ENCODE measurements at regions not wholly inside any gene's neighbourhood (a gene's known extent, or its start where the extent isn't known, plus 50 kb on each side); places are given as distances from the start of the nearest gene placed in this dataset.
"Not testable (repeated sequence)": the region's sequence is repeated elsewhere in the genome, so short reads cannot be mapped to it uniquely, and the experiment has no call there.

DNA sequence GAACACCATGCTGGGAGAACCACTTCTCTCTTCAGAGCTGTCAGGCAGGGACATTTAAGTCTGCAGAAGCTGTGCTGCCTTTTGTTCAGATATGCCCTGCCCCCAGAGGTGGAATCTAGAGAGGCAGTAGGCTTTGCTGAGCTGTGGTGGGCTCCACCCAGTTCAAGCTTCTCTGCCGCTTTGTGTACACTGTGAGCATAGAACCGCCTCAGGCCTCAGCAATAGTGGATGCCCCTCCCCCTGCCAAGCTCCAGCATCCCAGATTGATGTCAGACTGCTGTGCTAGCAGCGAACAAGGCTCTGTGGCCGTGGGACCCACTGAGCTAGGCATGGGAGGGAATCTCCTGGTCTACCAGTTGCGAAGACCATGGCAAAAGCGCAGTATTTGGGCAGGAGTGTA, 121.6 kb downstream of the NFKBIZ start:
- Histone ChIP-seq H3K36me3 (ENCODE audit: control insufficient read depth in 3 of 3, insufficient read depth in 3 of 3, low read length in 3 of 3) (no peaks in the 10 kb centered on the region), H3K4me1 (ENCODE audit: control insufficient read depth in 3 of 3, insufficient read depth in 3 of 3, low read length in 3 of 3) (no peaks in the 10 kb centered on the region), H3K9ac (ENCODE audit: low read depth in 1 of 3, low read length in 3 of 3) (no peak overlapping the region), H3K4me3 (ENCODE audit: low read length in 3 of 3) (no peak overlapping the region), H3K27ac (ENCODE audit: low read depth, low read length) (no peak overlapping the region), H3K27me3 (ENCODE audit: control insufficient read depth in 3 of 3, insufficient read depth in 3 of 3, low read length in 3 of 3) (no peaks in the 10 kb centered on the region), H3K9me3 (ENCODE audit: control insufficient read depth in 3 of 3, low read length in 3 of 3) (no peaks in the 10 kb centered on the region)

GRCh38 chr3:101972430-101973162, 123.3 kb downstream of the NFKBIZ start:
- Histone ChIP-seq H3K4me1 (ENCODE audit: control insufficient read depth in 3 of 3, insufficient read depth in 3 of 3, low read length in 3 of 3) (no peaks in the 10 kb centered on the region), H3K27me3 (ENCODE audit: control insufficient read depth in 3 of 3, insufficient read depth in 3 of 3, low read length in 3 of 3) (no peaks in the 10 kb centered on the region), H3K36me3 (ENCODE audit: control insufficient read depth in 3 of 3, insufficient read depth in 3 of 3, low read length in 3 of 3) (no peaks in the 10 kb centered on the region), H3K9me3 (ENCODE audit: control insufficient read depth in 3 of 3, low read length in 3 of 3) (no peaks in the 10 kb centered on the region), H3K27ac (ENCODE audit: low read depth, low read length) (no peak overlapping the region), H3K4me3 (ENCODE audit: low read length in 3 of 3) (no peak overlapping the region), H3K9ac (ENCODE audit: low read depth in 1 of 3, low read length in 3 of 3) (no peak overlapping the region)

DNA sequence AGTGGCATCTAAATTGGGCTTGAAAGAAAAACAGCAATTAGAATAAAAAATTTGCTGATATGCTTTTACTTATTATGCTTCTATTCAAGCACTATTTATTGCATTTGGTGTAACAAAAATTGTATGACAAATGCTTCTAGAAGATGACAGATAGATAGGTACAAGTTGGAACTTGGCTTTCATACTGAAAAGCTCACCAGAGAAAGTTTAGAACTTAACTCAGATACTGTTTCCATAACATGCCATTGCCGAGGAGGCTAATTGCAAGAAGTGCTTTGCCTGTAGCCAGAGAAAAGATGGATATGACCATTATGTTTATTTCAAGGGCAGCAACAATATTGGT, 123.8 kb downstream of the NFKBIZ start:
- Histone ChIP-seq H3K27me3 (ENCODE audit: control insufficient read depth in 3 of 3, insufficient read depth in 3 of 3, low read length in 3 of 3) (no peaks in the 10 kb centered on the region), H3K36me3 (ENCODE audit: control insufficient read depth in 3 of 3, insufficient read depth in 3 of 3, low read length in 3 of 3) (no peaks in the 10 kb centered on the region), H3K9me3 (ENCODE audit: control insufficient read depth in 3 of 3, low read length in 3 of 3) (no peaks in the 10 kb centered on the region), H3K4me1 (ENCODE audit: control insufficient read depth in 3 of 3, insufficient read depth in 3 of 3, low read length in 3 of 3) (no peaks in the 10 kb centered on the region), H3K27ac (ENCODE audit: low read depth, low read length) (no peak overlapping the region), H3K9ac (ENCODE audit: low read depth in 1 of 3, low read length in 3 of 3) (no peak overlapping the region), H3K4me3 (ENCODE audit: low read length in 3 of 3) (no peak overlapping the region)

GRCh38 chr3:101975415-101975814, 126.1 kb downstream of the NFKBIZ start:
- not testable (repeated sequence) for H3K27ac ChIP-seq (ENCODE audit: low read depth, low read length); H3K4me3 ChIP-seq (ENCODE audit: low read length in 3 of 3); H3K27me3 ChIP-seq (ENCODE audit: control insufficient read depth in 3 of 3, insufficient read depth in 3 of 3, low read length in 3 of 3); H3K4me1 ChIP-seq (ENCODE audit: control insufficient read depth in 3 of 3, insufficient read depth in 3 of 3, low read length in 3 of 3); H3K9me3 ChIP-seq (ENCODE audit: control insufficient read depth in 3 of 3, low read length in 3 of 3); H3K9ac ChIP-seq (ENCODE audit: low read depth in 1 of 3, low read length in 3 of 3); H3K36me3 ChIP-seq (ENCODE audit: control insufficient read depth in 3 of 3, insufficient read depth in 3 of 3, low read length in 3 of 3)

- H3K27me3 ChIP-seq (ENCODE audit: control insufficient read depth in 3 of 3, insufficient read depth in 3 of 3, low read length in 3 of 3), result no peaks in the 10 kb centered on the region
- H3K4me3 ChIP-seq (ENCODE audit: low read length in 3 of 3), result no peak overlapping the region
- no peaks in the 10 kb centered on the region for H3K36me3 ChIP-seq (ENCODE audit: control insufficient read depth in 3 of 3, insufficient read depth in 3 of 3, low read length in 3 of 3)
- H3K9ac ChIP-seq (ENCODE audit: low read depth in 1 of 3, low read length in 3 of 3), result no peak overlapping the region
- no peaks in the 10 kb centered on the region for H3K9me3 ChIP-seq (ENCODE audit: control insufficient read depth in 3 of 3, low read length in 3 of 3)
- H3K4me1 ChIP-seq (ENCODE audit: control insufficient read depth in 3 of 3, insufficient read depth in 3 of 3, low read length in 3 of 3), result no peaks in the 10 kb centered on the region
- H3K27ac ChIP-seq (ENCODE audit: low read depth, low read length), result no peak overlapping the region
Observed at GRCh38 chr3:101976473-101976872, 127.2 kb downstream of the NFKBIZ start.

DNA sequence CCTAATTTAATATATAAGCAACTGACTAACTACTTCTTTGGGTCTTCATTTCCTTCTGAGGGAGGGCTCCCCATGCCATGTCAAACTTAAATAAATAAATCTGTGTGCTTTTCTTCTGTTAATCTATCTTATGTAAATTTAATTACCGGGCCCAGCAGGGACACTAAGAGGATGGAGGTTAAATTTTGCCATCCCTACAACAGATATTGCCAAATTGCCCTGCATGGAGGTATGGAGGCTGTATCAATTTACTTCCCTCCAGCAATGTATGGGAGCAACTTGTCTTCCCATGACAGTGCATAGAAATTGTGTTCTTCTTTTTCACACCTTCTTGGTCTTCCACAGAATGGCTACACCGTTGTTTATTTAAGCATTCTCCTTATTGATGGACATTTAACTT, 129.0 kb downstream of the NFKBIZ start:
- H3K9ac ChIP-seq (ENCODE audit: low read depth in 1 of 3, low read length in 3 of 3), result no peak overlapping the region
- no peak overlapping the region for H3K27ac ChIP-seq (ENCODE audit: low read depth, low read length)
- no peak overlapping the region for H3K4me3 ChIP-seq (ENCODE audit: low read length in 3 of 3)
- H3K36me3 ChIP-seq (ENCODE audit: control insufficient read depth in 3 of 3, insufficient read depth in 3 of 3, low read length in 3 of 3), result no peaks in the 10 kb centered on the region
- H3K9me3 ChIP-seq (ENCODE audit: control insufficient read depth in 3 of 3, low read length in 3 of 3), result no peaks in the 10 kb centered on the region
- H3K27me3 ChIP-seq (ENCODE audit: control insufficient read depth in 3 of 3, insufficient read depth in 3 of 3, low read length in 3 of 3), result no peaks in the 10 kb centered on the region
- H3K4me1 ChIP-seq (ENCODE audit: control insufficient read depth in 3 of 3, insufficient read depth in 3 of 3, low read length in 3 of 3), result no peaks in the 10 kb centered on the region

GRCh38 chr3:101979033-101979432, 129.7 kb downstream of the NFKBIZ start:
- no peaks in the 10 kb centered on the region for H3K27me3 ChIP-seq (ENCODE audit: control insufficient read depth in 3 of 3, insufficient read depth in 3 of 3, low read length in 3 of 3)

DNA sequence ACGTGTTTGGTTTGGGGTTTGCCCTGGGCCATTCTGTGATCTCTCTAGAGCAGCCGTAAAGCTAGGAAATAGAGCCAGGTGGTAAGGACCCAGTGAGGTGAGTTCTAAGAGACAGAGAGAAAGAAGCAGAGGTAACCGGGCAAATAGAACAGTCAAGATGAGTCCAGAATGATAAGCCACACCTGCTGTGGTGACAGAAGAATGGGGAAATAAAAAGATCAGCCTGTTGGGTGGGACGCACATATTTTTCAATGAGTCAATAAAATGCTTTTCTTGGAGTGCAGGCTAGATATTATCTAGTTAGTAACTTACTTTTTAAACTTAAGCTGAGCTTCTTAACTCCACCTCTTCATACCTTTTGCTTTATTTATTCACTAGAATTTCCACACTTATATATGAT, 135.0 kb downstream of the NFKBIZ start:
- H3K27ac ChIP-seq (ENCODE audit: low read depth, low read length), result no peak overlapping the region
- H3K4me3 ChIP-seq (ENCODE audit: low read length in 3 of 3), result no peak overlapping the region
- H3K27me3 ChIP-seq (ENCODE audit: control insufficient read depth in 3 of 3, insufficient read depth in 3 of 3, low read length in 3 of 3), result no peaks in the 10 kb centered on the region
- H3K4me1 ChIP-seq (ENCODE audit: control insufficient read depth in 3 of 3, insufficient read depth in 3 of 3, low read length in 3 of 3), result no peaks in the 10 kb centered on the region
- no peaks in the 10 kb centered on the region for H3K9me3 ChIP-seq (ENCODE audit: control insufficient read depth in 3 of 3, low read length in 3 of 3)
- no peaks in the 10 kb centered on the region for H3K36me3 ChIP-seq (ENCODE audit: control insufficient read depth in 3 of 3, insufficient read depth in 3 of 3, low read length in 3 of 3)
- H3K9ac ChIP-seq (ENCODE audit: low read depth in 1 of 3, low read length in 3 of 3), result no peak overlapping the region

More at GRCh38 chr3:101979033-101979432, 129.7 kb downstream of the NFKBIZ start:
- Histone ChIP-seq H3K9me3 (ENCODE audit: control insufficient read depth in 3 of 3, low read length in 3 of 3) (no peaks in the 10 kb centered on the region), H3K36me3 (ENCODE audit: control insufficient read depth in 3 of 3, insufficient read depth in 3 of 3, low read length in 3 of 3) (no peaks in the 10 kb centered on the region), H3K9ac (ENCODE audit: low read depth in 1 of 3, low read length in 3 of 3) (no peak overlapping the region), H3K4me3 (ENCODE audit: low read length in 3 of 3) (no peak overlapping the region), H3K4me1 (ENCODE audit: control insufficient read depth in 3 of 3, insufficient read depth in 3 of 3, low read length in 3 of 3) (no peaks in the 10 kb centered on the region), H3K27ac (ENCODE audit: low read depth, low read length) (no peak overlapping the region)

GRCh38 chr3:101988596-101988995, 139.3 kb downstream of the NFKBIZ start:
- no peak overlapping the region for H3K27ac ChIP-seq (ENCODE audit: low read depth, low read length)
- H3K9ac ChIP-seq (ENCODE audit: low read depth in 1 of 3, low read length in 3 of 3), result no peak overlapping the region
- no peaks in the 10 kb centered on the region for H3K9me3 ChIP-seq (ENCODE audit: control insufficient read depth in 3 of 3, low read length in 3 of 3)
- no peak overlapping the region for H3K4me3 ChIP-seq (ENCODE audit: low read length in 3 of 3)
- no peaks in the 10 kb centered on the region for H3K36me3 ChIP-seq (ENCODE audit: control insufficient read depth in 3 of 3, insufficient read depth in 3 of 3, low read length in 3 of 3)
- H3K4me1 ChIP-seq (ENCODE audit: control insufficient read depth in 3 of 3, insufficient read depth in 3 of 3, low read length in 3 of 3), result no peaks in the 10 kb centered on the region
- H3K27me3 ChIP-seq (ENCODE audit: control insufficient read depth in 3 of 3, insufficient read depth in 3 of 3, low read length in 3 of 3), result no peaks in the 10 kb centered on the region

DNA sequence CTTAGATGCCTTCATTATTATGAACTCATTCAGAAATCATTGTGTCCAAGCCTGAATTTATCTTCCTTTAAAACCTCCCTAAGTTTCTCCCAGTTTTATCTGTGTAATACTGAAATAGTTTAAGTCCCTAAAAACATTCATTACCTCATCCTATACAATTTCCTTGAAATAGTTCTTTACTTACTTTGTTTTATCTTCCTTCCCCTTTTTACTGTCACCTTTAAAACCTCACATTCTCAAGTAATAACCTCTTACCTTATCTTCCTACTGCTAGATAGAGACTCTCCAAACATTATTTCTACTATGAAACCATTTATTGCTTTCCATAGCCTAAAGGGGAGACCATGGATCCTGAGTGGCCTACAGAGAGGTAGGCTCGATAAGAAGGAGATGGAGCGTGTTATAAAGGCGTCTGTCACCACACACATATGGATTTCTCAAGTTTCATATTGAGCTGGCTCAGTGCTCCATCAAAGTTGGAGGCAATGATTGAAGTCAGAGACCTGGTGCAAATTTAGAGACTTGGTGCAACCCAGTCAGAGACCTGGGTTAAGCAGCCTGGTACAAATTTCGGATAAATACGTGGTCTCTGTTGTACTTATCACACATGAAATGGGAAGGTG, 140.4 kb downstream of the NFKBIZ start:
- Histone ChIP-seq H3K27me3 (ENCODE audit: control insufficient read depth in 3 of 3, insufficient read depth in 3 of 3, low read length in 3 of 3) (no peaks in the 10 kb centered on the region), H3K4me1 (ENCODE audit: control insufficient read depth in 3 of 3, insufficient read depth in 3 of 3, low read length in 3 of 3) (no peaks in the 10 kb centered on the region), H3K27ac (ENCODE audit: low read depth, low read length) (no peak overlapping the region)

More for the DNA sequence above, 140.4 kb downstream of the NFKBIZ start:
- no peaks in the 10 kb centered on the region for H3K36me3 ChIP-seq (ENCODE audit: control insufficient read depth in 3 of 3, insufficient read depth in 3 of 3, low read length in 3 of 3)
- no peak overlapping the region for H3K9ac ChIP-seq (ENCODE audit: low read depth in 1 of 3, low read length in 3 of 3)
- no peak overlapping the region for H3K4me3 ChIP-seq (ENCODE audit: low read length in 3 of 3)
- H3K9me3 ChIP-seq (ENCODE audit: control insufficient read depth in 3 of 3, low read length in 3 of 3), result no peaks in the 10 kb centered on the region
